HUES64 (cell line): ENCODE measurements at regions not wholly inside any gene's neighbourhood (a gene's known extent, or its start where the extent isn't known, plus 50 kb on each side); places are given as distances from the start of the nearest gene placed in this dataset.

ENCODE experiments used
- H3K27ac ChIP-seq: 2 replicates; pipeline ENCODE4 v1.7.0; 2013; ENCODE audit warnings: low read depth, low read length, inconsistent platforms
- H3K27me3 ChIP-seq: 2 replicates; pipeline ENCODE4 v1.6.1; 2013; ENCODE audit warnings: mild to moderate bottlenecking, low read length; ENCODE audit not compliant: insufficient read depth
- H3K36me3 ChIP-seq: 2 replicates; pipeline ENCODE4 v1.6.1; 2013; ENCODE audit warnings: mild to moderate bottlenecking, low read length; ENCODE audit not compliant: insufficient read depth
- H3K4me1 ChIP-seq: 2 replicates; pipeline ENCODE4 v1.6.1; 2013; ENCODE audit warnings: mild to moderate bottlenecking, low read length, moderate library complexity; ENCODE audit not compliant: insufficient read depth
- H3K4me3 ChIP-seq: 2 replicates; pipeline ENCODE4 v1.5.1; 2013; ENCODE audit warnings: mild to moderate bottlenecking, low read length, moderate library complexity
- H3K9ac ChIP-seq: 2 replicates; pipeline ENCODE4 v1.6.1; 2013; ENCODE audit warnings: mild to moderate bottlenecking, low read depth, low read length
- H3K9me3 ChIP-seq: 2 replicates; pipeline ENCODE4 v1.6.1; 2013; ENCODE audit warnings: low read depth, low read length; ENCODE audit not compliant: insufficient read depth
- WGBS: fragments of 150-250, 120-280 bp; methylation state at CpG from one replicate; pipeline ENCODE4 v1.1.7; 2013; ENCODE audit warnings: missing lambda C conversion rate; 5-methylcytosine and 5-hydroxymethylcytosine counted together

DNA sequence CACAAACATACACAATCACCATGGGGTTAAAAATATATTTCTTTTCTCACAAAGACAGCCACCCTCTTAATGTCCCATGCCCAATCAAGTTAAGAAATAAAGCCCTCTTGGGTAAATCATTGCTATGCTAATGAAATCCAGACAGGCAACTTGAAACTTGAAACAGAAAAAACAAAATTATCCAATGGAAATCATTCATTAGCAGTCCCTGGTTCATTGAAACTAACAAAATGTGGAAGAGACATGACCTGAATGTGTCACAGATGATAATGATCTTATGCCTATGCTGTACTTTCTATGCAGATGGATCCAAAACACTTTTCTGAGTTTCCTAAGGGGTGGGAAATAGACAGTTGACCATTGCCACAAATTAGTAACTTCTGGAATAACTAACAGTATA is 983.7 kb downstream of the MCTP2 start:
- Histone ChIP-seq H3K36me3 (no peaks in the 10 kb centered on the region), H3K27ac (no peak overlapping the region)

DNA sequence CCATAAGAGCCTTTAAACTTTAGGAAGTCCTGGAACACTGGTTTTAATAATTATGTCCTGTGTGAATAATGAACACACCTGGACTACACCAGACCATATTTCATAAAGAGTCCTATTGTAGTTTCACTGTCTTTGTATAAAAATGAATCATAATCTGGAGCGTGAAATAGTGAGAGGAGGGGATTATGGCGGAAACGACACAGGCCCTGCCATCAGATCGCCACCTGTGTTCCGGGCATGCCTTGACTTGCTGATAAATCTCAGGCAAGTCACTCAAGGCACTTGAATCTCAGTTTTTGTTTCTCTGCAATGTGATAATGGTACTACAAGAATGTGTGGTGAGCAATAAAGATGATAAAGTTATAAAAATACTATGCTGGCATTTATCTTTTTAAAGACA is 995.5 kb downstream of the MCTP2 start:
- Histone ChIP-seq H3K4me3 (no peak overlapping the region), H3K9me3 (no peaks in the 10 kb centered on the region), H3K27me3 (no peaks in the 10 kb centered on the region), H3K27ac (no peak overlapping the region), H3K4me1 (no peaks in the 10 kb centered on the region), H3K36me3 (no peaks in the 10 kb centered on the region), H3K9ac (no peak overlapping the region)
- WGBS: 98% methylated on average over 5 of the region's 5 CpGs

More for the DNA sequence above, 983.7 kb downstream of the MCTP2 start:
- Histone ChIP-seq H3K9ac (no peak overlapping the region), H3K9me3 (0 out of 2 replicates have a peak, but pooled peaks cover 6% of the 10 kb centered on the region), H3K4me3 (no peak overlapping the region), H3K27me3 (no peaks in the 10 kb centered on the region), H3K4me1 (no peaks in the 10 kb centered on the region)

DNA sequence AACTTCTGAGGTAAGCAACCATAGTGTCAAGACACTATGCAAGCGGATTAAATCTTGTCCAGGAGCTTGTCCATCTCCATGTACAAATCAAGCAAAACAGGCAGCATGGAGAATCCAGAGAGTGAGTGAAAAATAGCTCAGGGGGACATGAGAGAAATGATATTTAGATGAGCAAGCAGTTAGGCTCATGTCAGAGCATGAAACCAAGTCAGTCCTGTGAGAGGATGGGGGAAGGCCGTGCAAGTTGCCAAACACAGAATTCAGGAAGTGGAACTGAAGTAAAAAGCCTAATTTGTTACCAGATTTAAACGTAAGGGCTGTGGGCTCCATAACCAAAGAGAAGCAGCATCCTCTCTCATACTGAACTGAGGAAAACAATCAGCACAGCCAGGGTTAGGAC is 995.9 kb downstream of the MCTP2 start:
- WGBS: 96% methylated on average over 3 of the region's 3 CpGs
- H3K27ac ChIP-seq: no peak overlapping the region
- no peaks in the 10 kb centered on the region for H3K4me1 ChIP-seq
- no peaks in the 10 kb centered on the region for H3K9me3 ChIP-seq
- no peak overlapping the region for H3K9ac ChIP-seq
- no peaks in the 10 kb centered on the region for H3K27me3 ChIP-seq
- no peaks in the 10 kb centered on the region for H3K36me3 ChIP-seq
- H3K4me3 ChIP-seq: no peak overlapping the region

DNA sequence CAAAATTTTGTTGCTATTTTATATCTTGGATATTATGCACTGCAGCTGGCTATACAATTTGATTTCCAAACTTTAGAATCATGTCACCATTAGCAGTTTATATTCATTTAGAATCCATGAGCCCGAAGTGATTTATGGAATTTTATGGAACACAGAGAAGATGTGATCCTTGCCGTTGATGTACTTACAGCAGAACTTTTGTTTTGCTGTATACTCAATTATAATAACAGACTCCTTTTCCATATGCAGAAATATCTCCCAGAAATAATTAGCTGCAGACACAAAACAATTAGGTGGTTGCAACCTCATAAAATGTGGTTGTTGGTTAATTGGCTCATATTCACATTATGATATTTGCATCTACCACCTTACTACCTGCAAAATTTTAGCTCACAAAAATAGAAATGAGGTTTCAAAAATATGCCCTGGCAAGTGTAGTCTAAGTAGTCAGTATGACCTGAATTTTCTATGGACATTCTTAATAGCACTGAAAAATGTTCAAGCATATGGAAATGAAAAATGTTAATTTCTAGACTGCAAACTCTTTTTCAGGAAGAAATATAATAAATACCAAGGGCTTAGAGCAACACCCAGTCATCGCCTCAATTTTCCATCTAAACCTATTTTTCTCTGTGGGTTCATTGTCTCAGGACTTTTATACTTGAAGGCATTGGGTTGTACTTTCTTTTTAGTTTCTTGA is 997.6 kb downstream of the MCTP2 start:
- Histone ChIP-seq H3K36me3 (no peaks in the 10 kb centered on the region), H3K4me1 (no peaks in the 10 kb centered on the region), H3K4me3 (no peak overlapping the region), H3K9me3 (no peaks in the 10 kb centered on the region), H3K9ac (no peak overlapping the region), H3K27me3 (no peaks in the 10 kb centered on the region), H3K27ac (no peak overlapping the region)
- 100% methylated on average over 2 of the region's 3 CpGs for WGBS

DNA sequence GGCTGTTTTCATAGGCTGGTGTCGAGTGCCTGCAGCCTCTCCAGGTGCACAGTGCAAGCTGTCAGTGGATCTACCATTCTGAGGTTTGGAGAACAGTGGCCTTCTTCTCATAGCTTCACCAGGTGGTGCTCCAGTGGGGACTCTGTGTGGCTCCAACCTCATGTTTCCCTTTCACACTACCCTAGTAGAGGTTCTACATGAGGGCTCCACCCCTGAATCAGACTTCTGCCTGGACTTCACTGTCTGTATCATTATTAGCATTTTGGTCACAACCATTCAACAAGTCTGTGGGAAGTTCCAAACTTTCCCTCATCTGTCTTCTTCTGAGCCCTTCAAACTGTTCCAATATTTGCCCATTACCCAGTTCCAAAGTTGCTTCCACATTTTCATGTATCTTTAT is 1003.7 kb downstream of the MCTP2 start:
- Histone ChIP-seq H3K9me3 (peaks cover 24% of the 10 kb centered on the region), H3K27me3 (no peaks in the 10 kb centered on the region), H3K27ac (no peak overlapping the region), H3K4me1 (no peaks in the 10 kb centered on the region), H3K9ac (no peak overlapping the region), H3K4me3 (no peak overlapping the region), H3K36me3 (no peaks in the 10 kb centered on the region)
- WGBS: 92% methylated on average over 1 of the region's 1 CpG

DNA sequence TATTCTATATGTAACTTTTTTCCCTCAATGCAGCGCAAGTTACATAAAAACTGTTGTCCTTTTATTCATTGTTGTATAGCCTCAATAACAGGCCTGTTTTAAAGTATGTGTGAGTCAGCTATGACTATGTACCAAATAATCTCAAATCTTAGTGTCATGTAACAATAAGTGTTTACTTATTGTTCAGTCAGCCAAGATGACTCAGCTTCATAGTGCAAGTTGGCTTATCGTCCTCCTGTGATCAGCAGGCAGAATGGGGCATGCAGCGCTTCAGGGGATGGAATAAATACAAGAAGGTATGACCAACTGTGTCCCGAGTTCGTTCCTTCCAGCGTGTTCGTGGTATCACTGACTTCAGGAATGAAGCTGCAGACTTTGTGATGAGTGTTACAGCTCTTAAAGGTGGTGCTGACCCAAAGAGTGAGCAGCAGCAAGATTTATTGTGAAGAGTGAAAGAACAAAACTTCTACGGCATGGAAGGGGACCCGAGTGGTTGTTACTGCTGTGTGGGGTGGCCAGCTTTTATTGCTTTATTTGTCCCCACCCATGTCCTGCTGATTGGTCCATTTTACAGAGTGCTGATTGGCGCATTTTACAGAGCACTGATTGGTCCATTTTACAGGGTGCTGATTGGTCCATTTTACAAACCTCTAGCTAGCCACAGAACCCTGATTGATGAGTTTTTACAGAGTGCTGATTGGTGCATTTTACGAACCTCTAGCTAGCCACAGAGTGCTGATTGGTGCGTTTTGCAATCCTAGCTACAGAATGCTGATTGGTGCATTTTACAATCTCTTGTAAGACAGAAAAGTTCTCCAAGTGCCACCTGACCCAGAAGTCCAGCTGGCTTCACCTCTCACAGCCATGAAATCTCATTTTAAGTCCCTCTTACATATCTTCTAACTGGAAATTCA is 1016.0 kb downstream of the MCTP2 start:
- no peak overlapping the region for H3K27ac ChIP-seq
- H3K27me3 ChIP-seq: no peaks in the 10 kb centered on the region
- H3K36me3 ChIP-seq: no peaks in the 10 kb centered on the region
- H3K9ac ChIP-seq: no peak overlapping the region
- 96% methylated on average over 11 of the region's 12 CpGs for WGBS
- no peaks in the 10 kb centered on the region for H3K4me1 ChIP-seq
- H3K4me3 ChIP-seq: no peak overlapping the region
- H3K9me3 ChIP-seq: no peaks in the 10 kb centered on the region

DNA sequence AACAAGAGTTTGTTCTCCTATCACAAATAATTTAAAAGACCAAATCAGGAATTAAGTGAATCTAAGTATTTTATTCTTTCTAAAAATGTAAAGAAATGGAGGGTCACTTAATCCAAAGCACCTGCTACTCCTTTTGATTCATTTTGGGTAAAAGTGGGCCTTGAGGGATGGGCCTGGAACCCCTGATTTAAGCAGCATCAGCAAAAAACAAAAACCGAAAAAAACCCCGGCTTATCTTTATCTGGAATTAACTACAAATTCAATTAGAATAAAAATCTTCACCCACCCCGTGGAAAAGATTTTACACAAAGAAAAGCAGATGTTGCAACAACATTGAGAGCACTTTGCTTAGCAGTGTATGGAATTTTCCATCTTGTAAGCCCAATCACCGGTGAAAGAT is 1018.2 kb downstream of the MCTP2 start:
- H3K27ac ChIP-seq: no peak overlapping the region
- H3K9me3 ChIP-seq: no peaks in the 10 kb centered on the region
- 99% methylated on average over 4 of the region's 4 CpGs for WGBS
- H3K36me3 ChIP-seq: no peaks in the 10 kb centered on the region
- H3K9ac ChIP-seq: no peak overlapping the region
- no peaks in the 10 kb centered on the region for H3K4me1 ChIP-seq
- H3K4me3 ChIP-seq: no peak overlapping the region
- H3K27me3 ChIP-seq: no peaks in the 10 kb centered on the region

DNA sequence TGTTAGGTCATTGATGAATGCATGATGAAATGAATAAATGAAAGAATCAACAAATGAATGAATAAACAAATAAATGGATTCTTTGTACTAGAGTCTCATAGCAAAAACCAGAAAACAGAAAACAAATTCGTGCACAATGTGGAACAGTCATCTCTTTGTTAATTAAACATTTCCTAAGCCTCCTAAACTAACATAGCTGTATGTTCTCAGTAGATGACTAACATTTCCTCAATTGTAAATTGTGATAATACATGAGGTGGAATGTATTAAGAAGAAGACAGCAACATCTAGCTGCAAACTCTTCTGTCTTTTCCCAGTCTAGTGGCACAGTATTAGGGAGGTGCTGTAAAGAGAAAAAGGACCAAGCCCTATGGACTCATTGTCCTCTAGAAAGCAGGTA is 1021.0 kb downstream of the MCTP2 start:
- H3K27me3 ChIP-seq: no peaks in the 10 kb centered on the region
- no peaks in the 10 kb centered on the region for H3K36me3 ChIP-seq
- no peaks in the 10 kb centered on the region for H3K9me3 ChIP-seq
- H3K9ac ChIP-seq: no peak overlapping the region
- H3K4me1 ChIP-seq: no peaks in the 10 kb centered on the region
- no peak overlapping the region for H3K27ac ChIP-seq
- H3K4me3 ChIP-seq: no peak overlapping the region
- WGBS: 86% methylated on average over 1 of the region's 1 CpG

DNA sequence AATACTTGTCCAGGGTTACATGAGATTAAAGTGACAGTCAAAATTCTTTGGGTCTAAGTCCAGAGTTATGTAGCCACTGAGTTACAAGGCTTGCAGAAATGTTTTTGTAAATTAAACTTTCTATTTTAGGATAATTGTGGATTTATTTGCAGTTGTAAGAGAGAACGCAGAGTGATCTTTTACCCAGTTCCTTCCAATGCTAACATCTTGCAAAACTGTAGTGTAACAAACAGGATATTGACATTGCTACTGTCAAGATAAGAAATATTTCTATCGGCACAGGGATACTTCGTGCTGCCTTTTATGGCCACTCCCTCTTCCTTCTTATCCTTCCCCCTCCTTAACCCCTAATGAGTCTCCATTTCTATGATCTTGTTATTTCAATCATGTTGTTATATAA is 1022.9 kb downstream of the MCTP2 start:
- Histone ChIP-seq H3K9me3 (no peaks in the 10 kb centered on the region), H3K9ac (no peak overlapping the region), H3K4me1 (no peaks in the 10 kb centered on the region), H3K27ac (no peak overlapping the region), H3K4me3 (no peak overlapping the region), H3K27me3 (no peaks in the 10 kb centered on the region), H3K36me3 (no peaks in the 10 kb centered on the region)
- WGBS: 88% methylated on average over 3 of the region's 3 CpGs

DNA sequence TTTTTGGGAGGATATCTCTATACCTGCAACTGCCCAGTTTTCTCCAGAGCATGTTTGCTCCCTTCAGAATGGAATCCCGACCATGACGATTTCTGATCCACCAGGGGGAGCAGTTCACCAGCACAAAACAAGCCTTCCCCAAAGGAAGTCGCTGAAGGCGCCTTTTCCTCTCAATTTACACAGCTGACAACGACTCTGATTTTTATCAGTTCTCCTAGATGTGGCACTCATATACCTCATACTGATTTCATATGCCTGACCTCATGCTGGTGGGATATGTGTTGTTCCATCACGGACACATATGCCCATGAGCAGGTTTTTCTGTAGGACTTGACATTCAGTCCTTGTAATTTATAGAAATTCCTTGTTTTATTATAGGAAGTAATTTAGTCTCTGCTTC is 1028.2 kb downstream of the MCTP2 start:
- Histone ChIP-seq H3K4me1 (peaks cover 7% of the 10 kb centered on the region), H3K9ac (no peak overlapping the region), H3K27ac (no peak overlapping the region), H3K36me3 (no peaks in the 10 kb centered on the region), H3K9me3 (no peaks in the 10 kb centered on the region), H3K4me3 (no peak overlapping the region), H3K27me3 (no peaks in the 10 kb centered on the region)
- 4% methylated on average over 5 of the region's 6 CpGs for WGBS

DNA sequence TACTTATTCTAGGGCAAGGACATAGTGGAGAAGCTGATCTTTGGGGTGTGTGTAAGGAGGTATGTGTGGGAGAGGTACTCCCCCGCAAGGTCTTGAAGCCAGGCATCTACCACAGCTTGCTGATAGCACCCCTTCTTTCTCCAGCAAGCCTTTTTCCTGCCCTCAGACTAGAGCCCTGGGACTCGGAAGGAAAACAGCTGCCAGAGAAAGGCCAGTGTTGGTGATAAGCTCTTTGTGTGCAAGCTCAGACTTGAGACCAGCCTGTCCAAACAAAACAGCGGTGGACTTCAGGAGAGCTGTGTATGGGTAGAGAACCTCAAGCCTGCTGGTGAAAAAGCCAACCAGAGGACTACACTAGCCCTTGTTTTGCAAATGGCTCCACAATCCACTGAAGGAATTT is 1028.6 kb downstream of the MCTP2 start:
- WGBS: 82% methylated on average over 3 of the region's 3 CpGs

More for the DNA sequence above, 1028.6 kb downstream of the MCTP2 start:
- H3K9ac ChIP-seq: no peak overlapping the region
- no peaks in the 10 kb centered on the region for H3K27me3 ChIP-seq
- H3K27ac ChIP-seq: no peak overlapping the region
- no peaks in the 10 kb centered on the region for H3K9me3 ChIP-seq
- H3K4me3 ChIP-seq: no peak overlapping the region
- peaks cover 7% of the 10 kb centered on the region for H3K4me1 ChIP-seq
- no peaks in the 10 kb centered on the region for H3K36me3 ChIP-seq
